HG03378 (cell line): ENCODE measurements at regions not wholly inside any gene's neighbourhood (a gene's known extent, or its start where the extent isn't known, plus 50 kb on each side); places are given as distances from the start of the nearest gene placed in this dataset.

Experiments used
- ATAC-seq: cut with Tn5 transposase; IDR thresholded peaks from one replicate; pipeline ENCODE4 v1.9.1; 2021; ENCODE audit warnings: mild to moderate bottlenecking, moderate library complexity; ENCODE audit not compliant: unreplicated experiment

DNA sequence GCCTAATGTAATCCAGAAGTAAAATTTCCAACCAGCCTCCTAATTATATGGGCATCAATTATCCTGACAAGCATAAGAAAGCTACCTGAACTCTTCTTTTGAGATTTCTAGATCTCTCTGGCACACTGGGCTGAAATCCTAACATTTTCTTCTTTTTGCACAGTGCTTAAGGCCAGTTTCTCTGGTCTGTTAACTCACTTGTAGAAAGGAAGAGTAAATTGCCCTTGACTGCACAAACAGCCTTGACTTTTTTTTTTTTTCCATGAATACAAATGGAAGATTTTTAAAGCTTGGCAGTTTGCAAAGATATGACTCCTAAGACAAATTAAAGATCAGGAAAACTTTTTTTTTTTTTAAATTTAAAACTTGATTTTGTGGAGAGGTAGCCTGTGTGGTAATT is 291.2 kb upstream of the MON1B start:
- no peak for ATAC-seq

DNA sequence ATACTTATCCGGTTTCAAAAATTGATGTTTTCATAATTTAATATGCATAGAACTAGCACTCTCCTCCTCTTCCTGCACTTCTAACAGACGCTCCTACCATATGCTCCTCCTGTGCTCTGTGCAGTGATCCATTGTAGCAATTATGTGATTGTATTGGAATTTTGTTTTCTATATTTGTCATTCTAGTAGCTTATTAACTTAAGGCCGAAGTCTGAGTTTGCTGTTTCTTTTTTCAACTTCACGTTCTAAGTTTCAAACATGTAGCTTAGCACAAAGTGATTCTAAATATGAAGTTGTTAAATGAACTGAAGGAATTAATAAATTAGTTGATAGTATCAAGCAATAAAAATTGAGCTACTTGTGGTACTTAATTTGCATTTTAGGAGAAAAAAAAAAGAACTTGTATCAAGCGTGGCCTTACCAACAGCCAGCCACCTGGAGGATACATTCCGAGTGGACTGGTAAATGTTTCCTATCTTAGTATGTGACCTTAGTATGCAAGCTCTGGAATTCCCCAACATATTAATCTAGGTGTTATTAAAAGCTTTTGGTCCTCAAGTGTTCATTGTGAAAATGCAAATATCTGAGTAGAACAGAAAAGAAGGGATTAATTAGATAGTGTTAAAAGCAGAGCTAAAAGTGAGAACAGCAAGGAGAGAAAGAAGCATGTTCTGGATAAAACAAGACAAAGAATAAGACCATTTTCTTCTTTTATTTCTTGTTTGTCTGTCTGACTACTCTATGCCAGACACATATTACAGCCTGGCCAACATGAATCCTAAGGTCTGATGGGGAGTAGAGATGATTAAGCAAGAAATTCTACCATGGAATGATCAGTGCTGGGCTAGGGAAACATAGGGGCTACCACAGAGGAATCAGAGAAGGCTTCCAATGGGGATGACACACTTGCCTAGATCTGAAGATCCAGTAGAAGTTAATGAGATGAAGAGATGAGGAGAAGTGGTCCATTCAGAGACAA is 290.4 kb upstream of the MON1B start:
- ATAC-seq: no peak

DNA sequence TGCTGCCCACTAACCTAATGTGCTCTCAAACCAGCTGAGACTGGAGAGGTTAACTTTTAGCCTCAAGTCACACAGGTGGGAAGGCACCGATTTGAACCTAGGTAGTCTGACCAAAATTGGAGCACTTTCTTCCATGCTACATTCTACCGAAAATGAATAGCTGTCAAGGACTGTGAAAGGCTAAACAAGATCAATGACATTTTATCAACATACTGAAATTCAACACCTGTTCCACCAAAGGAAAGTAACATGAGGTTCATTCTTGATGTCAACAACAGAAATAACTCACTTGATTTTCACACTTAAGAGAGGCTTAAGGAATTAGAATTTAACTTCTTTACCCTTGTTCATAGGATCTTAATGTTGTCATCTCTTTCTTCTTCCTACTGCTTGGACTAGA is 284.4 kb upstream of the MON1B start:
- no peak for ATAC-seq

DNA sequence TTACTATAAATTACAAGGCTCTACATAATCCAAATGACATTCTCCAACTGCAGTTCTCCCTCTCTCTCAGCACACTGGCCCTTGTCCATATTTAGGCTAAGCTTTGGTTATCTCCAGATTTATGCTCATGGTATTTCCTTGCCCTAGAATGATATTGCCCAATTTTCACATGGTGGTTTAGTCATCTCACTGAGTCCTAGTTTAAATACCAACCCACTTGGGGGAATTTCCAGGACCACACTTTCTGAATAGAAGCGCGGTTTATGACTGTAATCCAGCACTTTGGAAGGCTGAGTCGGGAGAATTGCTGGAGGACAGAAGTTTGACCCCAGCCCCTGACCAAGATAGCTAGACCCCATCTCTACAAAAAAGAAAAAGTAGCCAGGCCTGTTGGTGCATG is 280.1 kb upstream of the MON1B start:
- no peak for ATAC-seq

DNA sequence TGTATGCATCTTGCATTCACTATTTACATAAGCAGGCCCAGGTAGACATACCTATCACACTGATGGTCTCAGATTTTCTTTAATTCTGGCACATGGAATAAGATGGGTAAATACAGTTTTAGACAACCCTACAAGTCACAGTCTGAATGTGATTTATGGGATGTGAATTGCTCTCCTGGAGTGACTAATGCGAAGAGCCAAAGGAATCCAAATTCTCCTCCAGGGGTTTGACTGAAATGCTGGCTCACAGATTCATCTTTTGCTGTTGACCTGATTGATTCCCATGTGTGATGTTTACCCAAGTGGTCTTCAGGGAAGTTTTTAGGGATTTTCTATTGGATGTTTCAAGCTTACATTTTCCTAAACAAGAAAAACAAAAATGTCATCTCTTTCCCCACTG is 277.9 kb upstream of the MON1B start:
- ATAC-seq: no peak

DNA sequence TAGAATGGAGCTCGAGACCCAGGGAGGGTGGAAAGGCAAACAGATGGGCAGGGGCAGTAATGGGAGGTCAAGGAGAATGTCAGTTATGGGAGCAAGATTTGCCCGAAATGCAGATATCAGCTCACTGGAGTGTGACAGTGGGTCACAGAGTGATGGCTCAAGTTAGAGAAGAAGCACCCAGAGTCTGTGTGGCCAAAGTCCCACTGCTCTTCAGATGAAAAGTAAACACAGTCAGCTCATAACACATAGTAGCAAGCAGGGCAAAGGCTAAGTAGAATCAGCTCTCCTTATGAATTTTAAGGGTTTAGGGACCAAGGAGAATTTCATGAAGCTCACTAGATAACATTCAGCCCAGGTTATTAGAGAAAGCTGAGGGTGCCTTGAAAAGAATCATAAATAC is 264.9 kb upstream of the MON1B start:
- ATAC-seq: no peak

DNA sequence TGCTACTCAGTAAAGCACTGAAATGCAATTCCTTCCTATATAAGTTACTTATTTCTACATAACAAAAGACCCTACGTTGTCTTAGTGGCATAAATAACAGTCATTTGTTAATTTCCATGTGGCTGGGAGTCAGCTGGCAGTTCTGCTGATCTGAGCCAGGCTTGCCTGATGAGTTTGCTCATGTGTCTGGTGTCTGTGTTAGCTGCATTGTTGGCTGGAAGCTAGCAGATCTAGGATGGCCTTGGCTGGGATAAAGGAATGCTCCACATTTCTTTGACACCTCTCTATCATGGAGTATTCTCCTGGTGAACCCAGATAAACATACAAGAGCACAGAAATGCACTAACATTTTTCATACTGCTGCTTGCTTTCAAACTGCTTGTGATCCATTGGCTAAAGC is 264.4 kb upstream of the MON1B start:
- ATAC-seq: no peak

DNA sequence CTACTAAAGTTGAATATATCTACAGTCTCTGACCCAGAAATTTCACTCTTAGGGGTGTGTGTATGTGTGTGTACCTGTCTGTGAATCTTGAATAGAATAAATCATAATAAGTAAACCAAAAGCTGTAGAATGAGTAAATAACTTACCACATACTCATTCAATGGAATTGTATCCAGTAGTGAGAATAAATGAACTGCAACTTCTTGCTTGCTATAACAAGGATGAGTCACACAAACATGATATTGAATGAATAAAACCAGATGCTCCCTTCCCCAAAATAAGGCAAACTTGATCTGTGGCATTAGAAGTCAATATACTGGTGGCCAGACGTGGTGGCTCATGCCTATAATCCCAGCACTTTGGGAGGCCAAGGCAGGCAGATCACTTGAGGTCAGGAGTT is 259.8 kb upstream of the MON1B start:
- no peak for ATAC-seq

DNA sequence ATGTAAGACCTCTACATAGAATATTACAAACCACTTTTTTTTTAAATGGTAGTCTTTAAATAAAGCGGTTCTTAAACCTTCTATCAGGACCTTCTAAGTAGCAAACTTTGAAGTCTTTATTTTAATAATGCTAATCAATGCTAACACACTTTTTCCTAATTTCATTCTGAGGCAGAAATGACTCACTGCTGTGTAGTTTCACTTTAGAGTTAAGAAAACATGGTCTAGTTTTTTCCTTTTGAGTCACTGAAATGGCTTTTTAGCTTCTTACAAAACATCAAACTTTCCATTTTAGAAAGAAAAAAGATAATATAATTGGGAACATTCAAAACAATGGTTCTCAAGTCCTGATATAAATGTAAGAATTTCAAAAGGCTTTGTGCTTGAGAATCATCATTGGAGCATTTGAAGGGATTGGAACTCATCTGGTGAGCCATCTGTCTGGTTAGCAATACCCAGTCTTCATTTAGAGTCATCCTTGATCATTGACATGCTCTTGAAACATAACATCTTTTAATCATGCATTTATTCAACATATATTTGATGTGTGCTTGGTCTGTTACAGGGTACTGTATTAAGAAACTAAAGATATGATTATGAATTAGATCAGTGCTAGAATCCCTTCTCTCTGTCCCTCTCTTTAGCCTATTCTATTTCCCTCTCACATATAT is 258.3 kb upstream of the MON1B start:
- ATAC-seq: no peak

DNA sequence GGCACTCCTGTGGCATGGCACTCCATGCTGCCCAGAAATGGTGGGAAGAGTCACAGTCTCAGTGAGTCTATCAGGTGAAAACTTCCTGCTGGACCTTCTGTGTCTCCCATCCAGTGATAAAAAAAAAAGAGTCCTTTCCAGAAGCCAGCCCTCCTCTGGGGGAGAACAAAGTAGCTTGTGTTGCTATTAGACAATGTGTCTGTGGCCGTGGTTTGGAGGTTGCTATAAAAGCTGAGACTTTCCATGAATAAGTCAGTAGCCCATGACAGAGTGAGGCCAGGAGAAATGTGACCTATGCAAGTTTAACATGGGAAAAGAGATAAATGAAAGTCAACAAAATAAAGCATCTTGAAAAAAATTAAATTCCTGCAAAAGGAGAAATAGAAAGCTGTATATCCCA is 250.7 kb upstream of the MON1B start:
- ATAC-seq: no peak

DNA sequence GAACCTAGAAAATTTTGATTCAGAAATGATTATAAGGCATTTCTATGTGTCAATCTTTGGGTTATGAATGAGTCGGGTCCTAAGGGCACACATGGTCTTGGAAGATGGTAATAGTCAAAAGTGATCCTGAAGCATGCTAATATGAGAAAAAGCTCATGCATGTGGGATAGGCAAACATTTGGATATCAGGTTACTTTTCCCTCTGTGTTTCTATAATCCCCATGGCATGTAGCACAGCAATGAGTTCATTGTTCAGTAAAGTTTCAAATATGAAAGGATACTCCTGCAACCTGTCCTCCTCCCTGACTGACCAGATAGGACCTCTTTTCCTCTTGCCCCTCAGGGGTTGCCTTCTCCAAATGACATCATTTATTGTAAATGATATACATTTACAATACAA is 249.9 kb upstream of the MON1B start:
- ATAC-seq: no peak

DNA sequence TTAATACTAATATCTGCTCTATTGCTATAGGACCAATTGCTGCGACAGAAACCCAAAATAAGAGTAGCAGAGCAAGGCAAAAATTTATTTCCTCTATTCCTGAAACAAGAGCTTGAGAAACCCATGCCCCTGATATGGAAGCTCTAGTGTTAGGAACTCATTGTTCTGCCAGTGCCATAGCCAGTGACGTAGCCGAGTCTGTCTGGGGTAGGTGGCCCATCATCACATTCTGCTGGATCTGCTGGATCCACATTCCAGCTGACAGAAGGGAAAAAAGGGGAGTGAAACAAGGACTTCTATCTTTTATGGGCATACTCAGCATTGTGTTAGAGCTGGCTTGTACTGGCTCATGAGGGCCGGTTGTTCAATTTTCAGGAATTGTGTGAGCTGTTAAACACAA is 248.9 kb upstream of the MON1B start:
- ATAC-seq: no peak

DNA sequence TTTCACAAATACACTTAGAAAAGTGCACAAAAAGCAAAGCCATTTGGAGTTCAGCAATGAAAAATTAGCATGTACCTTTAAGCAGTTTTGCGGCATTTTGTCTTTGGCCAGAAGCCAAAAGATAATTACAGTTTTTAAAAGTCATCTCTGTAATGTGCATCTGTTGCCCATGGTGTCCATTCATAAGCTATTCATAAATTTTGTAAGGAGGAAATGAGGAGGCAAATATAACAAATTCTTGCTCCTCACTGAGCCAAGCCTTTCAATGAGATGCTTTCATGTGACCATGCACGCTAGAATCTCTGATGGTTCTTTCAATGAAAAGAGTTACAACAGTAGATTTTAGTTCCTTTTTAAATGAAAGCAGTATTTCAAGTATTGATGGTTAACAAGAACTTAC is 247.1 kb upstream of the MON1B start:
- ATAC-seq: no peak

DNA sequence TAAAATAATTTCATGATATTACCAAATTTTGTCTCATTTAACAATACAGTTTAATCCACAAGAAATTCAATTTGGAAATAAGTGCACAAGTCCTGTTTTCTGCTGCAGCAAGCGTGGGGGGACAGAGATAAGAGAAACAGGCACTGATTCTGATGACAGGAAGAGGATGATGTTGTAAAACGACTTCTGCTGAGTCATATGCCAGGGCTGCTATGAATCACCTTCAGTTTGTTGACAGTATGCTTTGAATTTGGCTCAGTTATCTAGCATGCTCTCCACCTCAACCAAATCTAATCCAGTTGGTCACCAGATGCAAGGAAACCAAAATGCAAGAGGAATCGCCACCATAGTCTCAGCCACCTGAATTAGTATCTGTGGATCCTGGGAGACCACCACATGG is 244.1 kb upstream of the MON1B start:
- ATAC-seq: no peak

DNA sequence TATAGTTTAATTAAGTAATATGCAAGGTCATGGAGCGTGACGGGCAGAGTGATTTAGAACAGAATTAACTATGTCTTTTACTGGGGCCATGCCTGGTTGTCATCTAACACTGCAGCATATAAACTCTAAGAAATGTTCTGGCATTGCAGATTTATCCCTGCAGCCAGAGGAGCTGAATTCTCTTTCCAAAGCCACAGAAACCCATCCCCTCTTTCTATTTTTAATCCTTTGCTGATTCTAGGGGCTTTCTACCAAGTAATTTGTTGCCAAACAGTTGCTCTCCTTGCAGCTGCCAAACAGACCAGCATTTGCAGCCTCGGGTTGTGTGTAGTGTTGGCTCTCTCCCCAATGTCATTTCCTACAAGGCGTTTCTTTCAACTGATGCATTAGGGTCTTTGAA is 243.2 kb upstream of the MON1B start:
- no peak for ATAC-seq

DNA sequence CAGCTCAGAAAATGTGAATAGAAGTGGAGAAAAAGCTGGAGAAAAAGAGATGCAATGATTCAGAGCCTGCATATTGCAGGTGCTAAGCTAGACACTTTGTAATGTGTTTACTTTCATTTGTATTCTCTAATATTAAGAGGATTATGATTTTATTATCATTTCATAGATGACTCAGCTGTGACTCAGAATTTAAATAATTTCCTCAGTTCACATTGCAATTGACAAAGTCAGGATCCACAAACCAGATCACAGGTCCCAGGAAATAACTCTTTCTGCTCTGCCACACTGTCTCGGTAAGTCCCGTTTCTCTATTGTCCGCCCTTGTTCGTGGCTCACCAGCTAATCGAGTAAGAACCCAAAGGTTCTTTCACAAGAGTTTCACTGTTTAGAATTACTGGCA is 235.4 kb upstream of the MON1B start:
- no peak for ATAC-seq

DNA sequence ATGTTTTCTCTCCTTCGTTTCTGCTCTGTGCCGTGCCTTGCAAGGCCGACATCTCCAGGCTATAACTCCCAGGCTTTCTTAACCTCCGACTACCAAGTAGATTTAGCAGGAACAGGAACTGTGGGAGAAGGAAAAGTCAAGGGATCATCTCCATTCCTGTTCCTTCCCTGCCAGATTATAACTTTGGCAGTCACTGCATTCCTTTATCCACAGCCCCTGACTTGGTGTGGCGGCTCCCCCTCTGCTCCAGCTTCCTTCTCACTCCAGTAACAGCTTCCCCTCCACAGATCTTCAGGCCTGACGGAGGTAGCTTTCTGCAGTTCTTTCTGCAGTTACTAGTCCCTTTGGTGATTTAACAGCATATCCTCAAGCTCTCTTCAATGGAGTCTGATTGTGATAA is 234.6 kb upstream of the MON1B start:
- ATAC-seq: no peak

DNA sequence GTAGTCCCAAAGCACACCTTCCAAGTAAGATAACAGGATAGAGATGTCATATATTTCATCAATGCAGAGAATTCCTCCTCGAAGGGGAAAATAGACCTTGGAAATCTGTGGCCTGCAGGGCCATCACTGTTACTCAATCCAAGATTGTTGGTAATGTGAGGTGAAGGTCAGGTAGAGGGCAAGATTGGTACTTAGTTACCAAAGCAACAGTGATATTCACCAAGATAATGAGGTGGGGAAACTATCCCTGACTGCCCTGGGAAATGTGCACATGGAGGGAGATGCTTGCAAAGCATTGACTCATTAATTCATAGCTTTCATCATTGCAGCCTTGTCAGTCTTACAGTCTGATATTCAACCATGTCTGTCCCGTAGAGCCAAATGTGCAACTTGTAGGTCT is 234.1 kb upstream of the MON1B start:
- no peak for ATAC-seq

DNA sequence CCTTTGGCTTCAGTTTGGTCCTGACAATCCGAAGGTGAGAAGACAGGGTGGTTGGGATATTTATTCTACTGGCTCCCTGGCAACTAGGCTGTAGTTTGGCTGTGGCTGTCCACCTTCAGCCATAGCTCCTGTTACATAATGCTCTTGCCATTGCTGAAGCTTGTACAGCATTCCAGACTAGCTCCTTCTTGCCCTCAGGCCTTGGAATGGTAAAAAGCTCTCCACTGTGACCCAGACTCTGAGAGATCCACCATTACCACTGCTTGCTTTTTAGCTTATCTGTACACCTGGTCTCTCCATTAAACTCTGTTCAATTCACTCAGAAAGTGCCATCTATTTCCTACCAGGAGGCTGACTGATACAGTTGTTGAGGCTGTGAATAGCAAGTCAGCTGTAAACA is 231.8 kb upstream of the MON1B start:
- ATAC-seq: no peak

DNA sequence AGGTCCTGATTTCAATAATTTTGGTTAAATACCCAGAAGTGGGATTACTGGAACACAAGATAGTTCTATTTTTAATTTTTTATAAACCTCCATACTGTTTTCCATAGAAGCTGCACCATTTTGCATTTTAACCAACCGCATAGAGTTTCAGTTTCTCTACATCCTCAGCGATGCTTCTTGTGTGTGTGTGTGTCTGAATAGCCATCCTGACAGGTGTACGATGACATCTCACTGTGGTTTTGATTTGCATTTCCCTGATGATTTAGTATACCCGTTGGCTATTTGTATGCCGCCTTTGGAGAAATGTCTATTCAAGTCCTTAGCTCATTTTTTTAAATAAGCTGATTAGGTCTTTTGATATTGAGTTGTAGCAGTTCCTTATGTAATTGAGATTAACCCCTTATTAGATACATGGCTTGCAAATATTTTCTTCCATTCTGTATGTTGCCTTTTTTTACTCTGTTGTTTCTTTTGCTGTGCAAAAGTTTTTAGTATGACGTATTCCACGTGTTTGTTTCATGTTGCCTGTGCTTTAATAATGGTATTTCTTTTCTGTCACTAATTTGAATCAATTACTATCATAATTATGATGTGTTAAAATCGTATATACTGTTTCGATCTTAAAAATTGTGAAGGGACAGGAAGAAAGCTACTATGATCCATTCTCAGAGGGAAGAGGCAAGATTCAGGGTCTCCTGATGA is 227.2 kb upstream of the MON1B start:
- no peak for ATAC-seq

DNA sequence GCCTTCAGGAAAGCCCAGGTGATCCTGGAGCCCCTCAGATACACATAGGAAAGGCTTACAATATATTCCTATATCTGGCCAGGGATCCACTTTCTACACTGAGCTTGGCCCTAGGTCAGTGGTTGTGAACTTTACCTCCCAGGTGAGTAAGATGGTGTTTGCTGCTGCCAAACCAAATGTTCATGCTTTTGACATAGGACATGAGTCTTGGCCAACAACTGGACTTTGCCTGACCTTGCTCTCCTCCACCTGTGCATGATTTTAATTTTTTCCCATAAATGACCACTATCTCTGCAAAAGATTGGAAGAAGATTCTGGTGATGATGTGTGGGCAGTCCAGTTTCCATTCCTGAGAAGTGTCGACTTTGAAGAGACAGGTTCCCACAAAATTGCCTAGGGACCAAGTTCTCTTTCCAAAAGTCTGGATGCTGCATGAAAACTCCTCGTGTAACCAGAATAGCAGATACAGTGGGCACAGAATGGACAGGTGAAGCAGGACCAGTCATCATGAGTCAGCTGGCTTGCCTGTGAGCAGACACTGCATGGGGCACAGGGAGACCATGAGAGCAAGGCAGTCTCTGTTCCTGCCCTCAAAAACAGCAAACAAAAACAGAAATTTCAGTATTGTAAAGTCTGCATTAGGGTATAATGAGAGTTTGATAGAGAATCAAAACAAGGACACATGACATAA is 226.4 kb upstream of the MON1B start:
- no peak for ATAC-seq
